ENCODE measurements at regions not wholly inside any gene's neighbourhood (a gene's known extent, or its start where the extent isn't known, plus 50 kb on each side); places are given as distances from the start of the nearest gene placed in this dataset.

GRCh38 chr13:47226516-47226915 is 329.7 kb upstream of the HTR2A start:
- H3K27me3 Mint-ChIP-seq: no peaks in the 10 kb centered on the region
- no peak overlapping the region for H3K27ac Mint-ChIP-seq
- H3K36me3 Mint-ChIP-seq (ENCODE audit: insufficient read depth): peaks cover 4% of the 10 kb centered on the region
- no peak overlapping the region for H3K4me3 Mint-ChIP-seq (ENCODE audit: low read depth)
- no peaks in the 10 kb centered on the region for H3K4me1 Mint-ChIP-seq (ENCODE audit: low read depth)
- DNase-seq (ENCODE audit: low spot score, unreplicated experiment): no peak
- TF ChIP-seq CTCF (IDR thresholded peaks at IDR 0.05; ENCODE audit: unreplicated experiment): no peak
- peaks cover 13% of the 10 kb centered on the region for H3K9me3 Mint-ChIP-seq (ENCODE audit: low read depth)

GRCh38 chr13:47220453-47221140 is 323.7 kb upstream of the HTR2A start:
- H3K4me1 Mint-ChIP-seq (ENCODE audit: low read depth): peaks cover 2% of the 10 kb centered on the region
- no peak overlapping the region for H3K27ac Mint-ChIP-seq
- H3K27me3 Mint-ChIP-seq: no peaks in the 10 kb centered on the region
- H3K9me3 Mint-ChIP-seq (ENCODE audit: low read depth): peaks cover 2% of the 10 kb centered on the region
- no peak for DNase-seq (ENCODE audit: low spot score, unreplicated experiment)
- H3K36me3 Mint-ChIP-seq (ENCODE audit: insufficient read depth): no peaks in the 10 kb centered on the region
- H3K4me3 Mint-ChIP-seq (ENCODE audit: low read depth): no peak overlapping the region
- no peak for TF ChIP-seq CTCF (IDR thresholded peaks at IDR 0.05; ENCODE audit: unreplicated experiment)

- no peak for DNase-seq (ENCODE audit: low spot score, unreplicated experiment)
- Mint-ChIP-seq H3K36me3 (ENCODE audit: insufficient read depth) (no peaks in the 10 kb centered on the region), H3K27me3 (no peaks in the 10 kb centered on the region), H3K9me3 (ENCODE audit: low read depth) (no peaks in the 10 kb centered on the region), H3K4me3 (ENCODE audit: low read depth) (no peak overlapping the region), H3K27ac (no peak overlapping the region), H3K4me1 (ENCODE audit: low read depth) (peaks cover 2% of the 10 kb centered on the region)
- no peak for TF ChIP-seq CTCF (IDR thresholded peaks at IDR 0.05; ENCODE audit: unreplicated experiment)
Measured at GRCh38 chr13:47218611-47219010, 321.8 kb upstream of the HTR2A start.

GRCh38 chr13:47216176-47216822 is 319.4 kb upstream of the HTR2A start:
- Mint-ChIP-seq H3K9me3 (ENCODE audit: low read depth) (no peaks in the 10 kb centered on the region), H3K4me1 (ENCODE audit: low read depth) (peaks cover 4% of the 10 kb centered on the region), H3K27ac (no peak overlapping the region), H3K27me3 (peaks cover 4% of the 10 kb centered on the region), H3K4me3 (ENCODE audit: low read depth) (no peak overlapping the region), H3K36me3 (ENCODE audit: insufficient read depth) (no peaks in the 10 kb centered on the region)
- no peak for DNase-seq (ENCODE audit: low spot score, unreplicated experiment)
- no peak for TF ChIP-seq CTCF (IDR thresholded peaks at IDR 0.05; ENCODE audit: unreplicated experiment)

- H3K4me3 Mint-ChIP-seq (ENCODE audit: low read depth): no peak overlapping the region
- DNase-seq (ENCODE audit: low spot score, unreplicated experiment): no peak
- TF ChIP-seq CTCF (IDR thresholded peaks at IDR 0.05; ENCODE audit: unreplicated experiment): no peak
- no peaks in the 10 kb centered on the region for H3K36me3 Mint-ChIP-seq (ENCODE audit: insufficient read depth)
- H3K27ac Mint-ChIP-seq: no peak overlapping the region
- no peaks in the 10 kb centered on the region for H3K9me3 Mint-ChIP-seq (ENCODE audit: low read depth)
- H3K4me1 Mint-ChIP-seq (ENCODE audit: low read depth): peaks cover 7% of the 10 kb centered on the region
- H3K27me3 Mint-ChIP-seq: peaks cover 4% of the 10 kb centered on the region
Measured at GRCh38 chr13:47215736-47216135, 318.9 kb upstream of the HTR2A start.
